K562 (cell line): ENCODE measurements at regions not wholly inside any gene's neighbourhood (a gene's known extent, or its start where the extent isn't known, plus 50 kb on each side); places are given as distances from the start of the nearest gene placed in this dataset.

Experiments
- ARNT ChIP-seq, 2 experiments: fragments of 450-650 bp; IDR thresholded peaks; 2 replicates each; pipeline ENCODE4 v1.6.1; 2016; ENCODE audit warnings: mild to moderate bottlenecking in 1 of 2
- CBX2 ChIP-seq: fragments of 200-600 bp; sonication (generic); IDR thresholded peaks from one replicate; pipeline ENCODE4 v1.6.1; 2012; ENCODE audit warnings: mild to moderate bottlenecking, low read length, inconsistent platforms; ENCODE audit not compliant: insufficient read depth, poor library complexity, severe bottlenecking
- DACH1 ChIP-seq: fragments of 450-650 bp; IDR thresholded peaks from 2 replicates; pipeline ENCODE4 v1.6.1; 2018; ENCODE audit not compliant: partially characterized antibody
- HDGF ChIP-seq: fragments of 450-650 bp; IDR thresholded peaks from 2 replicates; pipeline ENCODE4 v1.6.1; 2016
- JUN ChIP-seq, 2 experiments: sonication (generic) in 1 of 2; formaldehyde crosslinking in 1 of 2; IDR thresholded peaks; 2 replicates each; pipeline versions ENCODE4 v1.6.1 to v1.8.0; 2012 to 2022; ENCODE audit warnings: borderline replicate concordance in 2 of 2, mild to moderate bottlenecking in 2 of 2, improper control_type of control experiment in 1 of 2, low read depth in 1 of 2, low read length in 1 of 2, missing genetic modification reagents in 1 of 2
- KDM4B ChIP-seq, 2 experiments: fragments of 450-650 bp in 1 of 2; sonication (generic) in 1 of 2; IDR thresholded peaks; 2 replicates each; pipeline ENCODE4 v1.6.1; 2016 to 2017; ENCODE audit warnings: borderline replicate concordance in 2 of 2, antibody characterized with exemption in 1 of 2, low read depth in 1 of 2, mild to moderate bottlenecking in 1 of 2
- MTA2 ChIP-seq: fragments of 450-650 bp; IDR thresholded peaks from 2 replicates; pipeline ENCODE4 v1.6.1; 2016; ENCODE audit warnings: low read depth
- MYC ChIP-seq, 2 experiments: fragments of 250-450 bp in 1 of 2; sonication (Bioruptor Pico) in 1 of 2; IDR thresholded peaks; 2 replicates each; pipeline versions ENCODE4 v1.5.1 to v1.6.1; 2012 to 2021; ENCODE audit warnings: low read depth in 2 of 2, borderline replicate concordance in 1 of 2, improper control_type of control experiment in 1 of 2, low read length in 1 of 2, mild to moderate bottlenecking in 1 of 2, moderate library complexity in 1 of 2
- NFATC3 ChIP-seq: fragments of 450-650 bp; IDR thresholded peaks from 2 replicates; pipeline ENCODE4 v1.6.1; 2017; ENCODE audit warnings: mild to moderate bottlenecking
- NFYB ChIP-seq: IDR thresholded peaks from 2 replicates; pipeline ENCODE4 v1.6.1; 2011; ENCODE audit warnings: mild to moderate bottlenecking, moderate library complexity; ENCODE audit not compliant: insufficient read length; ENCODE audit errors: extremely low read depth
- RBFOX2 ChIP-seq: fragments of 200-400 bp; formaldehyde crosslinking; IDR thresholded peaks from 2 replicates; pipeline ENCODE4 v1.6.1; 2017; ENCODE audit warnings: low read depth, mild to moderate bottlenecking, low read length, moderate library complexity
- SAP30 ChIP-seq: fragments of 200-600 bp; sonication (generic); IDR thresholded peaks from 2 replicates; pipeline ENCODE4 v1.6.1; 2012; ENCODE audit warnings: borderline replicate concordance, low read depth, mild to moderate bottlenecking, moderate library complexity, low read length, control low read depth, inconsistent platforms; ENCODE audit not compliant: insufficient read depth, poor library complexity, severe bottlenecking
- SOX6 ChIP-seq: fragments of 450-650 bp; IDR thresholded peaks from 2 replicates; pipeline ENCODE4 v1.6.1; 2014; ENCODE audit warnings: mild to moderate bottlenecking
- SREBF1 ChIP-seq: fragments of 150-350 bp; IDR thresholded peaks from 2 replicates; pipeline ENCODE4 v1.6.1; 2014; ENCODE audit warnings: antibody characterized with exemption, low read depth, low read length, borderline replicate concordance
- STAT5B ChIP-seq: fragments of 250-450 bp; sonication (Bioruptor Pico); IDR thresholded peaks from 2 replicates; pipeline ENCODE4 v1.8.0; 2021; ENCODE audit warnings: mild to moderate bottlenecking, inconsistent platforms
- TEAD2 ChIP-seq: fragments of 450-650 bp; IDR thresholded peaks from 2 replicates; pipeline ENCODE4 v1.6.1; 2016; ENCODE audit warnings: missing genetic modification characterization, control low read depth, missing compliant biosample characterization
- U2AF1 ChIP-seq: fragments of 200-400 bp; formaldehyde crosslinking; optimal IDR thresholded peaks from 2 replicates; pipeline ENCODE3; 2017; ENCODE audit warnings: mild to moderate bottlenecking, low read depth, low read length, moderate library complexity
- ZEB2 ChIP-seq: fragments of 450-650 bp; IDR thresholded peaks from 2 replicates; pipeline ENCODE4 v1.6.1; 2016
- ZNF445 ChIP-seq: fragments of 250-450 bp; sonication (Bioruptor Pico); IDR thresholded peaks from 2 replicates; pipeline ENCODE4 v1.4.0; 2020; ENCODE audit warnings: low read depth, mild to moderate bottlenecking, moderate library complexity
- TF ChIP-seq, protein P1 (sequence below): fragments of 450-650 bp; formaldehyde crosslinking; IDR thresholded peaks from 2 replicates; pipeline ENCODE4 v1.4.0; 2022; ENCODE audit warnings: missing genetic modification characterization
- TF ChIP-seq, protein P2 (sequence below): fragments of 450-650 bp; IDR thresholded peaks from one replicate; pipeline ENCODE4 v1.6.1; 2018; ENCODE audit warnings: mild to moderate bottlenecking, moderate library complexity; ENCODE audit not compliant: partially characterized antibody
- TF ChIP-seq, protein P3 (sequence below): fragments of 250-450 bp; sonication (Bioruptor Pico); IDR thresholded peaks from 2 replicates; pipeline ENCODE4 v1.8.0; 2022; ENCODE audit warnings: moderate library complexity, mild to moderate bottlenecking, inconsistent platforms
- TF ChIP-seq, protein P4 (sequence below), 2 experiments: fragments of 450-650 bp; IDR thresholded peaks; 2 replicates each; pipeline ENCODE4 v1.6.1; 2016

DNA sequence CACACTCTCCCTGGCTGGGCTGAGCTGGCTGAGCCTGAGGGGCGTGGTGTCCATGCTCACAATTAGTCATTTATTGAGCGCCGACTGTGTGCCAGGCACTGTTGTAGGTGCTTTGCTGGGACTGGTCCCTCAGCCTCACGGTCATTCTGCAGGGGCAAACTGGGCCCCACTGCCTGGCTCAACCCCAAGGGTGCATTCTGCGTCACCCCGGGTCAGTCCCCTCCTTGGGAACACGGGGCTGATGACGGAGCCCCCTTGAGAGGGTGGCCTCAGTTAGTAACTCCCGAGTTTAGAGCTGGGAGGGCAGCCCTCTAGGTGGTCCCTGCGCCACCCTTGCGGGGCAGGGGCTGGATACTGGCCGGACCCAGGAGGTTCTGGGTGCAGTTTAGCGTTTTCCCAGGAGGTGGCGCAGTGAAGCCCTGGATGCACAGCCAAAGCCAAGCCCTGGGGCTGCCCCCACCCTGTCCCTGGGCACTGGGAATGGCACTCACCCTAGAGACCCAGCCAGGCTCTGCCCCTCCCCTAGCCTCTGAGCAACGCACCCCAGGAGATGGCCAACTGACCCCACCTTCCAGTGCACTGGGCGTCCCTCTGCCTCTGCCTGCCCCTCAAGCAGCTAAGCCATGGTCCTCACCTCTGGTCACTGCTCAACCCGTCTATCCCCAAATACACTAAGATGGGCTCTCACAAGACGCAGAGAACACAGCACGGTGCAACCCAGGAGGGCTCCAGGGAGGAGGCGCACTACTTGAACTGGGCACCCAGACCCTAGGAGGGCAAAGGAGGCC lies 243.2 kb upstream of the GSE1 start (continued):
- TF ChIP-seq KDM4B (IDR thresholded peaks at IDR 0.05; ENCODE audit: borderline replicate concordance in 2 of 2, low read depth in 1 of 2) (no peak), CBX2 (no peak), TEAD2 (tag) (no peak), HDGF (peak; percentile 57; the same call in 1 of the 2 replicates), ZNF445 (no peak), SREBF1 (0 out of 2 replicates have a peak, but pooled peaks have one; percentile 12), SAP30 (no peak), ZEB2 (no peak), STAT5B (CRISPR knock-in tag) (no peak), JUN (IDR thresholded peaks at IDR 0.05; ENCODE audit: borderline replicate concordance, low read depth, low read length) (peak; percentile 11; the same call in 1 of the 2 replicates), JUN (CRISPR knock-in tag; IDR thresholded peaks at IDR 0.05; ENCODE audit: borderline replicate concordance) (no peak), SOX6 (no peak), ARNT (IDR thresholded peaks at IDR 0.05) (no peak), DACH1 (no peak), U2AF1 (no peak), RBFOX2 (no peak), NFYB (no peak), NFATC3 (no peak), MTA2 (no peak), MYC (IDR thresholded peaks at IDR 0.05; ENCODE audit: low read depth, low read length) (no peak), MYC (CRISPR knock-in tag; IDR thresholded peaks at IDR 0.05; ENCODE audit: borderline replicate concordance, low read depth) (no peak)
- TF ChIP-seq, protein P1, sequence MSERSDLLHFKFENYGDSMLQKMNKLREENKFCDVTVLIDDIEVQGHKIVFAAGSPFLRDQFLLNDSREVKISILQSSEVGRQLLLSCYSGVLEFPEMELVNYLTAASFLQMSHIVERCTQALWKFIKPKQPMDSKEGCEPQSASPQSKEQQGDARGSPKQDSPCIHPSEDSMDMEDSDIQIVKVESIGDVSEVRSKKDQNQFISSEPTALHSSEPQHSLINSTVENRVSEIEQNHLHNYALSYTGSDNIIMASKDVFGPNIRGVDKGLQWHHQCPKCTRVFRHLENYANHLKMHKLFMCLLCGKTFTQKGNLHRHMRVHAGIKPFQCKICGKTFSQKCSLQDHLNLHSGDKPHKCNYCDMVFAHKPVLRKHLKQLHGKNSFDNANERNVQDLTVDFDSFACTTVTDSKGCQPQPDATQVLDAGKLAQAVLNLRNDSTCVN (CRISPR knock-in tag) = no peak
- TF ChIP-seq, protein P2, sequence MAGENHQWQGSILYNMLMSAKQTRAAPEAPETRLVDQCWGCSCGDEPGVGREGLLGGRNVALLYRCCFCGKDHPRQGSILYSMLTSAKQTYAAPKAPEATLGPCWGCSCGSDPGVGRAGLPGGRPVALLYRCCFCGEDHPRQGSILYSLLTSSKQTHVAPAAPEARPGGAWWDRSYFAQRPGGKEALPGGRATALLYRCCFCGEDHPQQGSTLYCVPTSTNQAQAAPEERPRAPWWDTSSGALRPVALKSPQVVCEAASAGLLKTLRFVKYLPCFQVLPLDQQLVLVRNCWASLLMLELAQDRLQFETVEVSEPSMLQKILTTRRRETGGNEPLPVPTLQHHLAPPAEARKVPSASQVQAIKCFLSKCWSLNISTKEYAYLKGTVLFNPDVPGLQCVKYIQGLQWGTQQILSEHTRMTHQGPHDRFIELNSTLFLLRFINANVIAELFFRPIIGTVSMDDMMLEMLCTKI = no peak
- TF ChIP-seq, protein P3, sequence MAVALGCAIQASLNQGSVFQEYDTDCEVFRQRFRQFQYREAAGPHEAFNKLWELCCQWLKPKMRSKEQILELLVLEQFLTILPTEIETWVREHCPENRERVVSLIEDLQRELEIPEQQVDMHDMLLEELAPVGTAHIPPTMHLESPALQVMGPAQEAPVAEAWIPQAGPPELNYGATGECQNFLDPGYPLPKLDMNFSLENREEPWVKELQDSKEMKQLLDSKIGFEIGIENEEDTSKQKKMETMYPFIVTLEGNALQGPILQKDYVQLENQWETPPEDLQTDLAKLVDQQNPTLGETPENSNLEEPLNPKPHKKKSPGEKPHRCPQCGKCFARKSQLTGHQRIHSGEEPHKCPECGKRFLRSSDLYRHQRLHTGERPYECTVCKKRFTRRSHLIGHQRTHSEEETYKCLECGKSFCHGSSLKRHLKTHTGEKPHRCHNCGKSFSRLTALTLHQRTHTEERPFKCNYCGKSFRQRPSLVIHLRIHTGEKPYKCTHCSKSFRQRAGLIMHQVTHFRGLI (CRISPR knock-in tag) = no peak
- TF ChIP-seq, protein P4, sequence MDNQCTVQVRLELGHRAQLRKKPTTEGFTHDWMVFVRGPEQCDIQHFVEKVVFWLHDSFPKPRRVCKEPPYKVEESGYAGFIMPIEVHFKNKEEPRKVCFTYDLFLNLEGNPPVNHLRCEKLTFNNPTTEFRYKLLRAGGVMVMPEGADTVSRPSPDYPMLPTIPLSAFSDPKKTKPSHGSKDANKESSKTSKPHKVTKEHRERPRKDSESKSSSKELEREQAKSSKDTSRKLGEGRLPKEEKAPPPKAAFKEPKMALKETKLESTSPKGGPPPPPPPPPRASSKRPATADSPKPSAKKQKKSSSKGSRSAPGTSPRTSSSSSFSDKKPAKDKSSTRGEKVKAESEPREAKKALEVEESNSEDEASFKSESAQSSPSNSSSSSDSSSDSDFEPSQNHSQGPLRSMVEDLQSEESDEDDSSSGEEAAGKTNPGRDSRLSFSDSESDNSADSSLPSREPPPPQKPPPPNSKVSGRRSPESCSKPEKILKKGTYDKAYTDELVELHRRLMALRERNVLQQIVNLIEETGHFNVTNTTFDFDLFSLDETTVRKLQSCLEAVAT (IDR thresholded peaks at IDR 0.05) = no peak
